Ishikawa (cell line): ENCODE measurements at regions not wholly inside any gene's neighbourhood (a gene's known extent, or its start where the extent isn't known, plus 50 kb on each side); places are given as distances from the start of the nearest gene placed in this dataset.

Experiments
- CEBPB ChIP-seq: IDR thresholded peaks from 2 replicates; pipeline ENCODE4 v1.6.1; 2012
- CREB1 ChIP-seq: IDR thresholded peaks from 2 replicates; pipeline ENCODE4 v1.6.1; 2012; ENCODE audit warnings: low read depth
- EGR1 ChIP-seq: IDR thresholded peaks from 2 replicates; pipeline ENCODE4 v1.6.1; 2012
- EP300 ChIP-seq: IDR thresholded peaks from 2 replicates; pipeline ENCODE4 v1.6.1; 2012; ENCODE audit warnings: borderline replicate concordance
- FOXM1 ChIP-seq: IDR thresholded peaks from 2 replicates; pipeline ENCODE4 v1.6.1; 2012; ENCODE audit warnings: low read depth, borderline replicate concordance
- NFIC ChIP-seq: IDR thresholded peaks from 2 replicates; pipeline ENCODE4 v1.6.1; 2012
- RAD21 ChIP-seq: IDR thresholded peaks from 2 replicates; pipeline ENCODE4 v1.6.1; 2012; ENCODE audit warnings: low read depth
- TAF1 ChIP-seq: IDR thresholded peaks from 2 replicates; pipeline ENCODE4 v1.6.1; 2012; ENCODE audit warnings: low read depth, mild to moderate bottlenecking
- TCF12 ChIP-seq: IDR thresholded peaks from 2 replicates; pipeline ENCODE4 v1.6.1; 2012; ENCODE audit warnings: low read depth
- TEAD4 ChIP-seq: IDR thresholded peaks from 2 replicates; pipeline ENCODE4 v1.6.1; 2012
- YY1 ChIP-seq: IDR thresholded peaks from 2 replicates; pipeline ENCODE4 v1.6.1; 2012; ENCODE audit warnings: low read depth
- ZBTB7A ChIP-seq: IDR thresholded peaks from 2 replicates; pipeline ENCODE4 v1.6.1; 2012; ENCODE audit warnings: low read depth
- TF ChIP-seq, protein P1 (sequence below): IDR thresholded peaks from 2 replicates; pipeline ENCODE4 v1.6.1; 2012; ENCODE audit warnings: low read depth, mild to moderate bottlenecking
- TF ChIP-seq, protein P2 (sequence below): IDR thresholded peaks from 2 replicates; pipeline ENCODE4 v1.6.1; 2012
- TF ChIP-seq, protein P3 (sequence below): IDR thresholded peaks from 2 replicates; pipeline ENCODE4 v1.6.1; 2012

DNA sequence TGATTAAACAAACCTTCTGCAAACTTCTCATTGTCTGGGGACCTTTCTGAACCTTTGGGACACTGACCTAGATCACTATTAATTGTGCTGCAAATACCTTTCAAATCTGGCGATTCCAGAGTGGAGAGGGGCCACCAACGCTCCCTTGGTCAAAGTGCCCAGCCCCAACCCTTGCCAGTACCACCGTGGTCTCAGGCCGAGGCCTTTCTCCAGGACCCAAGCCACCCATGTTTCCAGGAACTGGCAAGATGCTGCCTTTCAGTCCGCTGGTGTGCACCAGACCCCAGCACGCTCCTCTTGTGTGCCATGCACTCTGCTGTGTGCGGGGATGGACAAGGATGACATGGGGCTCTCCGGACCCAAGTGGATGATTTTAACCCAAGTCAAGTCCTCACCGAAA lies 91.1 kb upstream of the MGMT start:
- TF ChIP-seq, protein P1, sequence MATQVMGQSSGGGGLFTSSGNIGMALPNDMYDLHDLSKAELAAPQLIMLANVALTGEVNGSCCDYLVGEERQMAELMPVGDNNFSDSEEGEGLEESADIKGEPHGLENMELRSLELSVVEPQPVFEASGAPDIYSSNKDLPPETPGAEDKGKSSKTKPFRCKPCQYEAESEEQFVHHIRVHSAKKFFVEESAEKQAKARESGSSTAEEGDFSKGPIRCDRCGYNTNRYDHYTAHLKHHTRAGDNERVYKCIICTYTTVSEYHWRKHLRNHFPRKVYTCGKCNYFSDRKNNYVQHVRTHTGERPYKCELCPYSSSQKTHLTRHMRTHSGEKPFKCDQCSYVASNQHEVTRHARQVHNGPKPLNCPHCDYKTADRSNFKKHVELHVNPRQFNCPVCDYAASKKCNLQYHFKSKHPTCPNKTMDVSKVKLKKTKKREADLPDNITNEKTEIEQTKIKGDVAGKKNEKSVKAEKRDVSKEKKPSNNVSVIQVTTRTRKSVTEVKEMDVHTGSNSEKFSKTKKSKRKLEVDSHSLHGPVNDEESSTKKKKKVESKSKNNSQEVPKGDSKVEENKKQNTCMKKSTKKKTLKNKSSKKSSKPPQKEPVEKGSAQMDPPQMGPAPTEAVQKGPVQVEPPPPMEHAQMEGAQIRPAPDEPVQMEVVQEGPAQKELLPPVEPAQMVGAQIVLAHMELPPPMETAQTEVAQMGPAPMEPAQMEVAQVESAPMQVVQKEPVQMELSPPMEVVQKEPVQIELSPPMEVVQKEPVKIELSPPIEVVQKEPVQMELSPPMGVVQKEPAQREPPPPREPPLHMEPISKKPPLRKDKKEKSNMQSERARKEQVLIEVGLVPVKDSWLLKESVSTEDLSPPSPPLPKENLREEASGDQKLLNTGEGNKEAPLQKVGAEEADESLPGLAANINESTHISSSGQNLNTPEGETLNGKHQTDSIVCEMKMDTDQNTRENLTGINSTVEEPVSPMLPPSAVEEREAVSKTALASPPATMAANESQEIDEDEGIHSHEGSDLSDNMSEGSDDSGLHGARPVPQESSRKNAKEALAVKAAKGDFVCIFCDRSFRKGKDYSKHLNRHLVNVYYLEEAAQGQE = no peak
- TF ChIP-seq, protein P2, sequence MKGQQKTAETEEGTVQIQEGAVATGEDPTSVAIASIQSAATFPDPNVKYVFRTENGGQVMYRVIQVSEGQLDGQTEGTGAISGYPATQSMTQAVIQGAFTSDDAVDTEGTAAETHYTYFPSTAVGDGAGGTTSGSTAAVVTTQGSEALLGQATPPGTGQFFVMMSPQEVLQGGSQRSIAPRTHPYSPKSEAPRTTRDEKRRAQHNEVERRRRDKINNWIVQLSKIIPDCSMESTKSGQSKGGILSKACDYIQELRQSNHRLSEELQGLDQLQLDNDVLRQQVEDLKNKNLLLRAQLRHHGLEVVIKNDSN = no peak
- TF ChIP-seq YY1 (no peak), ZBTB7A (no peak), TAF1 (no peak), CREB1 (no peak), EP300 (no peak), RAD21 (no peak), EGR1 (no peak)
- TF ChIP-seq, protein P3, sequence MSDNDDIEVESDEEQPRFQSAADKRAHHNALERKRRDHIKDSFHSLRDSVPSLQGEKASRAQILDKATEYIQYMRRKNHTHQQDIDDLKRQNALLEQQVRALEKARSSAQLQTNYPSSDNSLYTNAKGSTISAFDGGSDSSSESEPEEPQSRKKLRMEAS = no peak

DNA sequence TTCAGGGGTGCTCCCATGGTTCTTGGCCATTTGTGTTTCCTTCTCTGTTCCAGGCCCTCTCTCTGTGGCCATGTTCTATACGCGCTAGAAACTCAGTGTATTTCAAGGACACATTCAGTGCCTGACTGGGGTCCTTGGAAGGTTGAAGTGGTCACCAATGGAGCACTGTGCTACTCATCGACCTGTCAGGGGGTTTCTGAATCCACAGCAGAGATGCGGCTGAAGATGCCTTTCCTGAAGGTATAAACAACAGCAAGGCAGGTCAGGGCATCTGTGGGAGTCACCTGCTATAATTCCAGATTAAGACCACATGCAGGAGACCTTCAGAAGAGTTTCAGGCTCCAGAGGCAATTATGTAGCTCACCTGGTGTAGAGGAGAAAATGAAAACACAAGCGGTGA lies 86.8 kb upstream of the MGMT start:
- TF ChIP-seq NFIC = no peak
- TF ChIP-seq EGR1 = no peak
- no peak for TF ChIP-seq TCF12
- no peak for TF ChIP-seq EP300
- TF ChIP-seq, protein P3 = no peak
- TF ChIP-seq, protein P2 = no peak
- TF ChIP-seq, protein P1 = no peak
- no peak for TF ChIP-seq CEBPB
- no peak for TF ChIP-seq ZBTB7A
- TF ChIP-seq TEAD4 = no peak
- TF ChIP-seq FOXM1 = no peak
- TF ChIP-seq RAD21 = no peak

DNA sequence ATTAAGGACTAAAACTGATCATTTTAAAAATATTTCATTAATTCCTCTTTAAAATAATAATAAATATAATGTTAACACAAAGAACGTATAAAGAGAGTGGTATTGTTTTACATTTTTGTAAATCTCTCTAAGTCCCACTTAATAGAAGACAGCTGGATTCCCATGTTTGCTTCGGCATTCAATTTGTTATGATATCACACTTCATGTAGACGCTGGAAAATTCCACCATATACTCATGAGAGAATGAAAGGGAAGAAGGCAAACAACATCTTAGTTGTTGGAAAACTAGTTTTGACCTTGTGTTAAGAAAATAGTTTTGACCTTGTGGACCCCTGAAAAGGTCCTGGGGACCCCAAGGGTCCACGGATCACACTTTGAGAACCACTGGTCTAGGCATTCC lies 85.3 kb upstream of the MGMT start:
- TF ChIP-seq YY1 (no peak), CEBPB (no peak)
- TF ChIP-seq, protein P3 = no peak

DNA sequence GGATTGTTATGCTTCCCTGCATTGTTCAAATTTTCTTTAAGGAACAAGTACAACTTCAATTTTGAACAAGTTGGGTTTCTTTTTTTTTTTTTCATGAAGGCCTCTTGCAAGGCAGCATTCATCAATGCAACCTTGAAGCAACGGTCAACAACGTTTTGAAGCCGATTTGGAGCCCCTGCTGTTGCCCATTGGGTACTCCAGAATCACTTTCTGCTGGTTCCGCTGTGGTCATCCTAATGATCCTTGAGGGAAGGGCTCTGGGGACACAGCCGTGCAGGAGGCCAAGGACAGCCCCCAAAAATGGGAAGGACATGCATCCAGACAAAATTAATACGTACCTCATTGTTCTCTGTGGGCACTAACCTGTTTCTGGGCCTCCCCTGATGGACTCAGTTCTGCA lies 84.6 kb upstream of the MGMT start:
- TF ChIP-seq TEAD4 (no peak), TAF1 (no peak), EGR1 (no peak), NFIC (no peak), YY1 (no peak), CEBPB (no peak), RAD21 (no peak), FOXM1 (no peak), TCF12 (no peak), ZBTB7A (no peak), EP300 (no peak)
- TF ChIP-seq, protein P3 = no peak
- TF ChIP-seq, protein P2 = no peak
- TF ChIP-seq, protein P1 = no peak
